SIG-M5 treated with dmso at 0.1 percent for 504 hours (cell line): ENCODE measurements at regions not wholly inside any gene's neighbourhood (a gene's known extent, or its start where the extent isn't known, plus 50 kb on each side); places are given as distances from the start of the nearest gene placed in this dataset.
A peak's percentile ranks its signal among the peaks of the same experiment; 100 is the strongest.
"Not testable (repeated sequence)": the region's sequence is repeated elsewhere in the genome, so short reads cannot be mapped to it uniquely, and the experiment has no call there.

Source experiments
- DNase-seq: peaks from one replicate; lab custom pipeline; 2025; ENCODE audit not compliant: unreplicated experiment; lab: John Stamatoyannopoulos, UW

- DNase-seq = not testable (repeated sequence)
Measured at GRCh38 chr9:91512235-91512634, 88.6 kb upstream of the NFIL3 start.

GRCh38 chr9:91503673-91504081 is 80.0 kb upstream of the NFIL3 start:
- peak; percentile 44 for DNase-seq

GRCh38 chr9:91502913-91503672 is 79.5 kb upstream of the NFIL3 start:
- no peak for DNase-seq

- no peak for DNase-seq
Measured at GRCh38 chr9:91502475-91502874, 78.8 kb upstream of the NFIL3 start.

- no peak for DNase-seq
Measured at GRCh38 chr9:91500509-91501014, 76.9 kb upstream of the NFIL3 start.

GRCh38 chr9:91496351-91496750 is 72.7 kb upstream of the NFIL3 start:
- no peak for DNase-seq

- no peak for DNase-seq
Measured at GRCh38 chr9:91495450-91495849, 71.8 kb upstream of the NFIL3 start.

GRCh38 chr9:91494751-91495150 is 71.1 kb upstream of the NFIL3 start:
- no peak for DNase-seq

GRCh38 chr9:91492237-91492636 is 68.6 kb upstream of the NFIL3 start:
- no peak for DNase-seq

DNA sequence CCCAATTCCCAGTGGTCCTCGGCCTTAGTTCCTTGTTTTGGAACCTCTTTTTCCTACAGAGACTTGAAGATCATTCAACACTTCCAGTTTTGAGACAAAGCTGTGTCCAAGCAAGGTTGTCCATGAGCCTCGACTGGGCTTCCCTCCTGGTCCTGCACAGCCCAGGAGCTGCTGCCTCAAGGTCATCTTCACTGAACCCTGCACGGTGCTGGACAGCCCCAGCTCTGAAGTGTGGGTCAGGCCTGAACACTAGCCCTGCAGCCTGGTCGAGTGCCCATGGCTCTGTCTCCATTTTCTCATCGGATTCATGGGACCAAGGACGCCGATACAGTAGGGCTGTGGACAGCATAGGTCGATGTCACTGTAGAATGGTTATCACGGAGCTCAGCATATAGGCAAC is 68.0 kb upstream of the NFIL3 start:
- no peak for DNase-seq

- DNase-seq = no peak
Measured at GRCh38 chr9:91489361-91489899, 65.8 kb upstream of the NFIL3 start.

GRCh38 chr9:91488341-91488740 is 64.7 kb upstream of the NFIL3 start:
- DNase-seq = no peak

GRCh38 chr9:91486699-91487497 is 63.3 kb upstream of the NFIL3 start:
- no peak for DNase-seq

GRCh38 chr9:91485006-91485405 is 61.4 kb upstream of the NFIL3 start:
- no peak for DNase-seq

GRCh38 chr9:91483835-91484234 is 60.2 kb upstream of the NFIL3 start:
- no peak for DNase-seq

- DNase-seq = no peak
Measured at GRCh38 chr9:91483189-91483691, 59.6 kb upstream of the NFIL3 start.

DNA sequence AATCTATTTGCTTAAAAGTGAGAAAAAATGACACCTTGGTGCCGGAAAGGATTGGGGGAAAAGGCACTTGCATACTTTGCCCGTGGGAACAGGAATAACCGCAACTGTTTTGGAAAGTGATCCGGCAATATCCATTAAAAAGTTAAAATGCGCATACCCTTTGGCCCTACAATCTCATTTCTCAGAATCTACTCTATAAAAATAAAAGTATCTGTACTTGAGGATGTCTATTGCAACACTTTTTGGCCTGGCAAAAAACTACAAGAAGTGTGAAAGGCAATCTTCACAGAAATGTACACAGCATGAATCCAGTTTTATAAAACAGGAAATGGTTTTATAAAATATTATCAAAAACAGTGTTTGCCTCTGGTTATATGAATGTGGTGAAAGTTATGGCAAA is 58.3 kb upstream of the NFIL3 start:
- no peak for DNase-seq

DNA sequence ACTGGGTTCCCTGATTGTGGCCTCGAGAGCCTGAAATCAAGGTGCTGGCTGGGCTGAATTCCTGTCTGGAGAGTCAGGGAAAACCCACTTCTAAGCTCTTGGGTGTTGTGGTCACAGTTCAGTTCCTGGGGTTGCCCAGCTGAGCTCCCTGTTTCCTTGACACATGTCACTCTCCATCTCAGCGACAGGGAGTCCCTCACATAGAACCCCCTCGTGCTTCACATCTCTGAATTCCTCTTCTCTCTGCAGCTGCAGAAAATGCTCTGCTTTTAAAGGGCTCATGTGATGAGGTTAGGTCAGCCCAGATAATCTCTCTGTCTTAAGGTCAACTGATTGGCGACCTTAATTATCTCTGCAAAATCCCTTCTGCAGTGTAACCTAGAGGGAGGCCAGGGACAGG is 53.5 kb upstream of the NFIL3 start:
- DNase-seq = no peak

- no peak for DNase-seq
Measured at GRCh38 chr9:91474656-91475055, 51.0 kb upstream of the NFIL3 start.
